GM18951 (cell line): ENCODE measurements at regions not wholly inside any gene's neighbourhood (a gene's known extent, or its start where the extent isn't known, plus 50 kb on each side); places are given as distances from the start of the nearest gene placed in this dataset.

Experiments
- POLR2A ChIP-seq: IDR thresholded peaks from 4 replicates; pipeline ENCODE4 v1.6.1; 2011; ENCODE audit warnings: mild to moderate bottlenecking; ENCODE audit not compliant: insufficient read length, insufficient read depth; ENCODE audit errors: extremely low read depth
- in situ Hi-C: fragments of 300-500 bp; cut with MboI; formaldehyde crosslinking; loops from one replicate; pipeline ENCODE4 v1.12.0; 2022; ENCODE audit warnings: low sequenced_read_pairs, mixed read lengths, inconsistent platforms; ENCODE audit not compliant: unreplicated experiment

DNA sequence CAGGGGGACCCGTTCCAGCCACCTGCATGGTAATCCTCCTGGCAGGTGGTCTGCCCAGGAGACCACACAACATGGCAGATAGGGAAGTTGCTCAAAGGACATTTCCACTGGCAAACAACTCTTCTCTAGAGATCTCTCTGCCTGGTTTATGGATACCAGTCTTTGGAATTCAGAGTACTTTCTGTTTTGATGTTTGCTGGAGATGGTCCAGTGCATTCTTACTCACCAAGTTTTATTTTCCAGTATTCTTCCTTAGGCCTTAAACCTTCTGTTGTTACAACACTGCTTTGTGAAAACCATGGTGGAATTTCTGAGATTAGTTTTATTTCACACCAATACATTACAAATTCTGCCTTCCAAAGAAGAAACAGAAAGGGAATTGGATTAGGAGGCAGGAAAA lies 428.3 kb downstream of the FUT8 start:
- in situ Hi-C loops, result loop anchor here (25.0 kb wide), 1 partner anchor 678 kb away; no protein-coding TSS in a partner anchor
- no peak for TF ChIP-seq POLR2A

DNA sequence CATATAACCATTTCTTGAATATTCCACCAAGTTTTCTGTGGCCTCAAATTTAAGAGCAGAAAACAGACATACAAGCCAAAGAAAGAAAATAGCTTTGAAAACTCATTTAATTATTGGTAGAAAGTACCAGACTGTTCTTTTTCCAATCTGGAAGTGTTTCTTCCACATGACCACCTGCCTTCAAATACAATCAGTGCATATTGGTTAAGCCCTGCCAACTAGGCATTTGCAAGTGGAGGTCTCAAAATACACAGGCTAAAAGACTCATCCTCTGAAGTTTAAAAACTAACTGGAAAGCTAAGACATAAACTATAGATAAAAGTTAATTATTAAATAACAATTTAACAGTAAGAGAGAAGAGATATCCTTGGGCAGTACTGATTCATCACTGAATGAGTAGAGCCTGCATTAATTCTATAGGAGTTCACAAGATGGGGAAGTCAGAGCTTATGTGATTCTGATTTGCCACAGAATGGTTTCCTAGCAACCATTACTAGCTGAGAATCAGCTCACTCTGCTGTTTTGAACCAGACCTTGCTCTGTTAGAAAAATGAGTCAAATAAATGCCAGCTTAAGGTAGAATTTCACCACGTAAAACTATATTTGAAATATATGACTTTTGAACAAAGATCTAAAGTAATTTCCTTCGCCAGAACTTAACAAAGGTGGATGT lies 433.8 kb downstream of the FUT8 start:
- TF ChIP-seq POLR2A, result no peak
- in situ Hi-C loops, result loop anchor here (25.0 kb wide), 1 partner anchor 684 kb away; no protein-coding TSS in a partner anchor

DNA sequence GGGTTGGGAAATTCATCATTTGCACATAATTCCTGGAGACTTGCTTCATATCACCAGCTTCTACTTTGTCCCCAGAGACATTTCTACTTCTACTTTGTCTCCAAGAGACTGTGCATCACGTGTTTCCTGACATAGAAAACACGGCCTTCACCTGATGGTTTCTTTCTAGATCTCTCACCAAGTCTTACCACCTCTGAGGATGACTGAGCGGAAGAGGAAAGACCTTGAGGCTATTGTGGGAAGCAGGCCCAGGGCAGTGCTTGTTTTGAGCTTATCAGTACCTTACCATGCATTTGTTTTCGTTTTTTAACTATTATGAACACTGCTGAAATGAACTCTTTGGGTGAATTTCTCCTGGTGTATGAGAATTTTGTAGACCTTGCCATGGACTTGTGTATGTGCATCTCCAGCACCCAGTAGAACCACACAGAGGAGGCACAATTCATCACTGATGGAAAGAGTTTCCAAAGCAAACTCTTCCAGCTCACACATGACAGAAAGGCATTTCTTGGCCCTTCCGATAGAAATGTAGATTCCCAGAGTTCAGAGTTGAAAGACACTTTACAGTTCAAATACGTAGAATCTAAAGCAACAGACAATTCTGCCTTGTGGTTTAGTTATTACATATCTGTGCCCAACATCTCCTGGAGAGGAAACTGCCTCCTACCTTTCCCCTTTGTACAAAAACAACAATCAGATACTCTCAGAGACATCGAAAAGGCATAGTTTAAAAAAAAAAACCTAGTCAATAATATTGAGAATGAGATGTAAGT lies 434.7 kb downstream of the FUT8 start:
- in situ Hi-C loops, result loop anchor here (25.0 kb wide), 1 partner anchor 685 kb away; no protein-coding TSS in a partner anchor

DNA sequence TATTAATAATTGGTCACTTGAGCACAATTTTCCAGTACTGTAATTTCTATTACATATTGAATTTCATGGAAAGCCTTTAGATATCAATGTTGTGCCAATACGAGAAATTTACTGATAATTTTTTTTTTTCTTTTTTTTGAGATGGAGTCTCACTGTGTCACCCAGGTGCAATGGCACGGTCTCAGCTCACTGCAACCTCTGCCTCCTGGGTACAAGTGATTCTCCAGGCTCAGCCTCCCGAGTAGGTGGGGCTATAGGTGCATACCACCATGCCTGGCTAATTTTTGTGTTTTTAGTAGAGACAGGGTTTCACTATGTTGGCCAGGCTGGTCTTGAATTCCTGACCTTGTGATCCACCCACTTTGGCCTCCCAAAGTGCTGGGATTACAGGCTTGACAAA lies 435.4 kb downstream of the FUT8 start:
- in situ Hi-C loops, result loop anchor here (25.0 kb wide), 1 partner anchor 686 kb away; no protein-coding TSS in a partner anchor

More for the DNA sequence above, 434.7 kb downstream of the FUT8 start:
- no peak for TF ChIP-seq POLR2A

DNA sequence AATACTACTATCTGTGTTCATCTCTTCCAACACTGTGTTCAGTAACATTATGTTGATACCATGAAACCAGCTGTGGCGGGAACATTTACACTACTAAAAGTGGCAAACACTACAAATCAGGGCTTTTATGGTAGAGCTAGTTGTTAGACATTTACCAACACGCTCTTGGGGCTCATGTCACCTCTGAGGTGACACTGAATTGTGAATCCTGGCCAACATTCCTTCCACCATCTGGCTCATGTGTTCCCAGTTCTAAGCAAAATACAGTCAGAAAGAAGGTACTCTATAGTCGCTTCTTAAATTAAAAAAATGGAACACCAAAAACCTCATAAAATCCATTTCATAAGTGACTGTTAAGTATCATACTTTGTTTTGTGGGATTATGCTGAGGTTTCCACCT lies 436.6 kb downstream of the FUT8 start:
- in situ Hi-C loops, result loop anchor here (25.0 kb wide), 1 partner anchor 687 kb away; no protein-coding TSS in a partner anchor
- no peak for TF ChIP-seq POLR2A

DNA sequence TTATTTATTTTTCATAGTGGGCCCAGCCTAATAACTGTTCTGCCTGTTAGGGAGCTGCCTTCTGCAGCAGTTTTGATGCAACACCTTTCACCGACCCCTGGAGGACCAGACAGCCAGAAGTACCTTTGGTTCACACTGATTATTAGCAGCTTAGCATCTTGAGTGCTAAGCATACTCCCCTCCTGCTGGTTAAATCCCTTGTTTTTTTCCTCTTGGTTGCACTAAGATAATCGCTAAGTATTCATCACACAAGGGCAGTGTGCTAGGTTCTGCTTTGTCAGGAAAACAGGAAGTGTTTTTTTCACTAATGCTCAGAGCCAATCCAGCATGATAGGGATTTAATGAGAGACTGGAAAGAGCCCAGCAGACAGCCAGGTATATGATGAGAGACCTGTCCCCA lies 437.0 kb downstream of the FUT8 start:
- TF ChIP-seq POLR2A, result no peak
- in situ Hi-C loops, result loop anchor here (25.0 kb wide), 1 partner anchor 687 kb away; no protein-coding TSS in a partner anchor

DNA sequence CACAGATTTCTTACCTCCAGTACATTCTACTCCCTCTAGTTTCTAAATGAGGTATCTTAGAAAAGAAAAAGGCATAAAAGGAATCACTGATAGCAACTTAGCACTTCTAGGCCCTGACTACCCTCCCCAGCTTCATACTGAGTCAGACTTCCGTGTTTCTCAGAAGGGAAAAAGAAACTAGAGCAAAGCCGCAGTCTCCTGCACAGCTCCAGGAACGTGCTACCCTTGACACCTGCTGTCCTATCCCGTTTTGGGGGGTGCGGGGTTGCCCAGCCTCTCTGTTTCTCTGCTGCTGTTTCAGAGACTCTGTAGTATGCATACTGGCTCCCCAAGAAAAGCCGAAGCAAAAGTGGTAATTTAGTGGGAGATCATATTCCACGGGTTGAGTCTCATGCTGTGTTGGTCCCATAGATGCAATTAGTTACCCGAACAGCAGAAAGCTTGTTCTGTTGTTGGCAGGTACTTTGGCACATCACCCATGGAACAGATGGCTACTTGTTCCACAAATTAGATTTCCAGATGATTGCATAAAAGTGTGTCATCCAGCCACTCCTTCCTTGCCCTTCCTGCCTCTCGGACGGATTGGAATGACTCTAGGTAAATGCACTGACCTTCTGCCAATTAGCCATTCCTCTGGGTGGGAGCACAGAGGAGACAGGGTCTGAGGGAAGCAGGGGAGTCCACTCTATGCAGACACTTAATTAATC lies 438.1 kb downstream of the FUT8 start:
- in situ Hi-C loops, result no loop called here
- TF ChIP-seq POLR2A, result no peak

DNA sequence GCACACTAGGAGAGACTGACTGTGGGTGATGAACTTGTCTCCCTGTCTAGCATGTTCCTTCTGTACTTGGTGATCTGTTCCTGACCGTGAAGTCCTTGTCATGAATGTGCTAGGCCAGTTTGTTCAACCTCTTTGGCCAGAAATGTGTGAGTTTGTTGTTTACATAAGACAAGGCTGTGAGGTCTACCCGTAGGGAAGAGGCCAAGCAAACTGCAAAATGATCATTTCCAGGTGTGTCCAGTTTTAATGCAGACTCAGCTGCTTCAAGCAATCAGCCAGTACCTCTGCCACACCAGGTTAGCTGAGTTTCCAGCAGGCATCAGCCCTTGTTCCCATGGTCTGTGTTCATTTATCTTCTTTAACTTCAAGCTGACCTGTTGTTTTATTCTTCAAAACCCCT lies 440.2 kb downstream of the FUT8 start:
- no peak for TF ChIP-seq POLR2A
- in situ Hi-C loops, result no loop called here

DNA sequence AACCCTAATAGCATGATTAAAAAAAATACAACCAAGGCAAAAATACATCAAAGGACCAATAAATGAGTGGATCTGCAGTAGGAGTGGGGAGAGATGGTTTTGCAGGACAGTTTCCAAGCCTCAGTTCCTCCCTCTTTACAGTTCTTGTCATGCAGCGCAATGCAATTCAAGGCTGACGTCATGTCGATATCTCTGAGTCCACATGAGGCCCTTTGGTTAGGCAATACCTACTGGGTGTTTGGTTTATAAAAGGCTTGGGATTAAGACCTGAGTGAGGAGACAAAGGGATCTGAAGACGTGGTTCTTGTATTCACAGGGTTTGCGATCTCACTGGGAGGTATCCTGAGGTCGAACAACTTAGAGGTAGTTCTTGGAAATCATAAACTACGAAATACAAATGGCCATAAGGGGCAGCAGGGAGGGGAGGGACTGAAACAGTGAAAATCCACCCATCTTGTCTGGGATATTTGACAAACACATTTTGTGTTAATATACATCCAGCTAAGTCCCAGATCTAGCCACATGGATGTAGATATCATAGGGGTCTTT lies 441.0 kb downstream of the FUT8 start:
- in situ Hi-C loops, result no loop called here
- TF ChIP-seq POLR2A, result no peak

DNA sequence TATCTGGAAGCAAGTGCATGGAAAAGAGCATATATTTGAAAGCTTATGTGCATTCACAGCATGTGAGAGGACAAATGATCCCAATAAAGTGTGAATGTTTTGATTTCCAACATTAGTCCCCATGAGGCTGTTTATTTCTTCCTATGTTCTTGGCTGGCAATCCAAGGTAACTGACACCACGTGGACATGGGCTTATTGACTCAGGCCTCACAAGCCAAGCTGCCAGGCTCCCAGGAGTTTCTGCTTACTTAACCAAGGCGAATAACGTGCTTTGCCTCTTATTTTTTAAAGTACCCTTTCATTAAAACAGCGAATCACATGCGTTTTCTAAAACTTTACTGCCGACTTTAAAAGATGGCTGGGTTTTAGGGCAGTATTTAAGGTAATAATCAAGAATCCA lies 441.7 kb downstream of the FUT8 start:
- in situ Hi-C loops, result no loop called here

DNA sequence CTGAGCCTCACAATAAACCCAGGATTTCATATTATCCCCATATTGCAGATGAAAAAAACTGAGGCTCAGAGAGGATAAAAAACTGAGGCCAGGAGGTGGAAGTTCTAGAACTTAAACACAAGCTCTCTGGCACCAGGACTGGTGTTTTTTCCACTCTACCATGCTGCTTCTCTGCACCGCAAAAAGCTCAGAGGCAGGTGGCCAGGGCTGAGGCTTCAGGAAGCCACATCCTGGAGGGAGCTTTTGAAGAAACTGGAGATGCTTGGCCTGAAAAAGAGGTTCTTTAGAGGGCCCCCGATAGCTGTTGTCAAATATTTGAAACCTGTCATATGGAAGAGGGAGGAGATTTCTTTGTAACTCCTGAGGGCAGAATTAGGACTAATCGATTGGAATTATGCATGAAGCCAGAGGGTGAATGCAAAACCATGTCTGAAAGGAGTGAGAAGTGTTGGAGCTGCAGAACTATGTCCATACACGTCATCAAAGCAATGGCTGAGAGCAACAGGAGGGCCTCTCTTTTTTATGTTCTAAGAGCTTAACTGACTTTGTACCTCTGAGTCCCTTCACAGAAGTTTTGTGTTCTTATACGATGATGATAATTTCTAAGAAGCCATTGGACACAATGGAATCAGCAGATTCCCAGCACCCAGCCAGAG lies 448.6 kb downstream of the FUT8 start:
- no peak for TF ChIP-seq POLR2A

More for the DNA sequence above, 441.7 kb downstream of the FUT8 start:
- no peak for TF ChIP-seq POLR2A

DNA sequence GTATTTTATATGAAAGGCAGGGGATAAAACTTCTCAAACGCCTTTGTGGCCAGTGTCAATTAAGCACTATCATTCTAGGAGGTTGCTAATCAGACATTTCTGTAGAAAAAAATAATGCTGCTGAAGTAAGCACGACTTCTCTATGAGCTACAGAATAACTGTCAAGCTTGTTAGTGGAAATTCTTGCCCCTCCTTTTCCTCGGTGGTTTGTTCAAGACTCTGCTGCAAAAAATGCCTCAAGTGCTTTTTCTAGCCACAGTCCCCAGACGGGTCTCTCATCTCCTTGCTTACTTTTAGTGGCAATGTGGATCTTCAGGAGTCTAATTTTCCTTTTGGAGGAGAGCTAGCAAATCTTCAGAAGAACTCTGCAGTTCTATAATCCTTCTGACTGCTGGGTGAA lies 452.0 kb downstream of the FUT8 start:
- in situ Hi-C loops, result no loop called here
- no peak for TF ChIP-seq POLR2A

More for the DNA sequence above, 448.6 kb downstream of the FUT8 start:
- in situ Hi-C loops, result no loop called here
